LHCN-M2 (cell line): ENCODE measurements at regions not wholly inside any gene's neighbourhood (a gene's known extent, or its start where the extent isn't known, plus 50 kb on each side); places are given as distances from the start of the nearest gene placed in this dataset.

ENCODE experiments used
- DNase-seq: peaks from one replicate; pipeline ENCODE4 v3.0.0-alpha.2; 2012; ENCODE audit warnings: low read depth

DNA sequence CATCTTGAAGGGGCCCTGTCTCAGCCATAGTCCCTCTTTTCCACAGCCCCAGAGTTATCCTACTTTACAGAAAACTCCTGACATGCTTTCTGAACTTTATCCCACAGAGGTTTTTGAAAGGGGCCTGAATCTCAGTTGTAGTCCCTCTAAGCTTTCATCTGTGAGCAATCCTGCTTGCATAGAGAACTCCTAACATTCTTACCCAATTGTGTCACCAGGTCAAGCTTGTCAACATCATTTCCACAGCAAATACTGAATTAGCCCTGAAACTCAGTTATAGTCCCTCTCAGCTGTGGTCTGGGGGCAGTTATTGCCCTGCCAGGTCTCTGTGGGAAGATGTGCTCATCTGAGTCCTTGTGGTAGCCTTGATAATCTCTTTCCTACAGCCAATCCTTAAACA, 2190.3 kb upstream of the PCDH20 start:
- DNase-seq: no peak

DNA sequence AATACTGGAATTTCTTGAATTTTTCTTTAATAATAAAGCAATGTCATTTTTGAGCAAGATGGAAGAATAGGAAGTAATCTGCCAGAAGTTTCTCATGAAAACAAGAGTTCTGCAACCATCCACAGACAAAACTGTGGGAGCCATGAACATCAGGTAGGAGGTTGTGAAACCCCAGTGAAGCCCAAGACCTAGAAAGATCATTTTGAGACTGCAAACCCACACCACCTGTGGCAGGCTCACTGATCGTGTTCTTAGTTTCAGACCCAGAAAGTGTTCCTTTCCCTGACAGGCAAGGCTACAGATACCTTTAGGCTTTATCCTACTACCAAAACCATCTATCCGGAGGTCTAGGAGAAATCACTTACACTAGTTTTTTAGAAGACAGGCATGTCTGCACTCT, 2189.8 kb upstream of the PCDH20 start:
- no peak for DNase-seq

DNA sequence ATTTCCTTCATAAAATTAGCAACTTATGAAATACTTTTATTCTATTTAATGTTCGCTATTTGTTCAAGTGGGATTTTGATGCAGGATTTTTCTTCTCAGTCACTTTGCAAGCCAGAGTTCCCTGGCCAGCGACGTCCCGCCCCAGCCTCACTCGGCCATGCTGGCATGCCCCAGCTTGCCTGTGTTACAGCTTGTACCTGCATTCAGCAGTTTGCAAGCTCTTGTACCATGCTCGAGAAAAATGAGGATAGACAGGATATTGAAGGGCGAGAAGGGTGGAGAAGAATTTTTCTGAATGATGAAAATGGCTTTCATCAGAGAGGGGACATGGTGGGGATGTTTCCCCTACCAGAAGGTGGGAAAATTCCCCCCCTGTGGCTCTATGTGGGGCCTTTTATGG, 2180.2 kb upstream of the PCDH20 start:
- DNase-seq: no peak

DNA sequence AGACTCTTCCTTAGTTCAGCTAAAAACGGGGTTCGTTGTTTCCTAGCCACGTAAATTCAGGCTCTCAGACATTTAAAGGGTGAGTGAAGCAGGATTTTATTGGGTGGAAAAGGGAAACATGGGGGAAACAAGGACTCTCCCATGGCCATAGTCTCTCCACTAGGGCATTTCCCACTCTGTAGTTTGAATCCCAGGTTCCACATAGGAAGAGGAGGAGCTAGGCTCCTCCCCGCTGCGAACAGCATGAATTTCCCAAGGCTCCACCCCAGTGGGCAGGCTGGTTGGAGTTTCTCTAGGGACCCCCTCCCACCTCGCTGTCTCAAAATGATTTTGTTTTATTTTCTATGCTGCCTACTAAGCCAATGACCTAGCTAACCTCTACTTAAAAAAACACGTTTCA, 2170.8 kb upstream of the PCDH20 start:
- DNase-seq: no peak

DNA sequence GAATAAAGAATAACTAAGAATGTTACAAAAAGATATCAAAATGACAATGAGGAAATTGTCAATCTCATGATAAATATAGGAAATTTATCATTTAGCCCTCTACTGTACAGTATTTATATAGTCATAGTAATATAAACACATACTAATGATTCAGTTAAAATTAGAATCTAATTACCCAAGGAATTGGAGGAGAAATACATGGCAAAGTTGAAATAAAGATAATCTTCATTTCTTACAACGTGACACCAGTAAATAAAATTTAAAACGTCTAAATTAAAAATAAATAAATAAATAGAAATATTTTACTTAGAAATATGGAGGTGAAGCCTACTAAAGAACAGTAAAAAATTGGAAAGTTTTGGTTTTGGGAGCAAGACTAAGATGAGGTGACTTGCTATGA, 2163.1 kb upstream of the PCDH20 start:
- DNase-seq: no peak

DNA sequence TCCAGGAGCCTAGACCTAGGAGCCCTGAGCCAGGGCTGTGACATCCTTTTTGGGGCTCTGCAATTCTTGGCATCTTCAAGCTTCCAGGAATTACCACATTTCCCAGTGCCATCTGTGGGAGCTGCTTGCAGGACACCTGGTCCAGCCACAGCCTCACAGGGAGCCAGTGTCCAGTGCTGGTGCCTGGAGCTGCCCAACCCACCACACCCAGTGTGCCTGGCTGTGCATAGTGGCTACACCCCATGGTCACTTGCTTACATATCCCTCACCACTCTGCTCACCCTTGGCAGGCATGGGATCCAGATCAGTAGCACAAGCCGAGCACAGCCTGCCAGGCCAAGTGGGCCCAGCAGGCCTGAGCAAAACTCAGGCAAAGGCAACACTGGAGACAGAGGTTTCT, 2151.4 kb upstream of the PCDH20 start:
- no peak for DNase-seq

DNA sequence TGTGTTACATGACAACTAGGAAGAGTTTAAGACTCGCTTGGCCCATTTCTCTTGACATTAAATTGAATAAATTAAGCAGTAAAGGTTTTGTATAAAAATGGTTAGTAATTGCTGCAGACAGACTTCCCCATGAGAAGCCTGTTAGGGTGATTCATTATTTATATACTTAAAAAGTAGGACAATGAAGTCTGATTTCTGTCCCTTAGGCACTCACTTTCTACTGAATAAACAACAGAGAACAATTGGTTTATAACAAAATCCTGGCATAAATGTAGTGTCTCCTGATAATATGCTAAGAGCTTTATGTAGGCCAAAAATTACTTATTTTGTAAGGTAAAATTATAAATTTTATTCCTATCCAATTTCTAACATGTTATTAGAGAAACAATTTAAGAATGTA, 2138.5 kb upstream of the PCDH20 start:
- DNase-seq: no peak

DNA sequence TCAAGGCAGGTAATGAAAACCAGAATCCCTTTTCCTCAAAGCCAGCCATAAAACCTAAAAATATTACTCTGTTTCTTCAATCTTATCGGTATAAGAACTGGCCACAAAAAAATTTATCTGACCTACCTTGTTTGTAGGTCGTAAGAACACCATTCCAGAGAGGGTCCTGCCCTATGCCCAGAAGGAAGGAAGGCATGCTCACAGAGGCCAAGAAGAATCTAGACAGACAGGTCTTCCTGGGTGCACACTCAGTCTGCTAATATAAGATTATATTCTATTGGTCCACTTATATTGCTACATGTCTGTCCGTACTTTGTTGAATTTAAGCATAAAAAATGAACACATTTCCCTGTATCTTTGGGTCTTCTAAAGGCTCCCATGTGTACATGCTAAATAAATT, 2136.1 kb upstream of the PCDH20 start:
- DNase-seq: no peak

DNA sequence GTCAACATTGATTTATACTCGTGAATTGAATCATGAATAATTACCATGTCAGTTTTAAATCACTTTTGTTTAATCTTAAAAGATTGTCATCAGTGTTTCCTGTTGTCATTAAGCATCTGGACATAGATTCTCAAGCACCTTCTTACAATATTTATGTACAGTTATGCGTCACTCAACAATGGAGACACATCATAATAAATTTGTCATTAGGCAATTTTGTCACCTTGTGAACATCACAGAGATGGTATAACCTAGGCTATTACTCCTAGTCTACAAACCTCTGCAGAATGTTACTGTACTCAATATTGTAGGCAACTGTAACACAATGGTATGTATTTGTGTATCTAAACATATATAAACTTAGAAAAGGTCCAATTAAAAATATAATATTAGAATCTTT, 2130.9 kb upstream of the PCDH20 start:
- DNase-seq: no peak

DNA sequence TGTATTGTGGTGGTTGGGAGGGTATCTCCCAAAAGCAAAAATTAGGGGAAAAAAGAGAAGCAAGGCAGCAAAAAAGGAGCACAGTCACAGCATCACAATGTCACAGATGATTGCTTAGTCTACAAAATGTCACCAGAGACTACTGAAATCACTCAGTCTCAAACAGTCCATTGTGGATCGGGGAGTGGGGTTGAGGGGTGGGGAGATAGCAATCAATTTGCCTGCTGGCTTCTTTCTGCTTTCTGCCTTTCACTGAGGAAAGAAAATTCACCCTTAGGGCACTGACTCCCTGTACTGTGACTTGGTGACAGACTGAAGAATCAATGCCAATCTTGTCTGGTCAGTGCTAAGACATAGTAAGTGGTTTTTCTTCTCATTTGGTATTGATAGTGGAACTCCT, 2127.1 kb upstream of the PCDH20 start:
- no peak for DNase-seq

DNA sequence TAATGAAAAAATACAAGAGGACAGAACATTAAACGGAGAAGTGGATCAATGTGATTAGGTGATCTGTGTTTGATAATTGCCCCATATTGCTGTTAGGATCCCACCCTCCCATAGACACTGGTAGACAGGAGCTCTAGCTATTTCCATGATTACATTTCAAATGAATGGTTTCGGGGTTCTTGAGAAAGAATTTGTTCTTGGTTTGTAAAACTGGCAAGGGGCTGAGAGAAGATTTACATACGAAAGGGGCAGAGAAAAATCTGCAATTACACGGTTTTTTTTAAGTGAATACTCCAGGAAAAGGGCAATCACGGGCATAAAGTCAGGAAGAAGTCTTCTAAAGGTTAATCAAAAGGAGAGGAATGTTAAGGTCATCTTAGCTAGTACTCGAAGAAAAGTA, 2125.7 kb upstream of the PCDH20 start:
- no peak for DNase-seq

DNA sequence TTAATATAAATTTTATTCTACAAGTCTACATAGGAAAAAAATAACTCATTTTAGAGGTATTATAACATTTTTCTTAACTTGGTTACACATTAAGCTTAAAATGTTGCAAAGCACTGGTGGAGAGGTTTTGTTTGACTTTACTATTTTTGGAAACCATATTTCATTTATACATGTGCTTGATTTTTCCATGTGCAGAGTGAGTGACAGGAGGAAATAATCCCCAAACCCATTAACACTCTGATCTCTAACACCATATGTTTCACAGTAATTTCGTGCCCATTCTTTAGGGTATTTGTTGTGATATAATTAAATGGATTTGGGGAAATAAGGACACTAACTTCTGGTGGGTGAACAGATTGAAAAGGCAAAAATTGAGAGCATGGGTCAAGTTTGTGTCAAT, 2124.4 kb upstream of the PCDH20 start:
- no peak for DNase-seq

DNA sequence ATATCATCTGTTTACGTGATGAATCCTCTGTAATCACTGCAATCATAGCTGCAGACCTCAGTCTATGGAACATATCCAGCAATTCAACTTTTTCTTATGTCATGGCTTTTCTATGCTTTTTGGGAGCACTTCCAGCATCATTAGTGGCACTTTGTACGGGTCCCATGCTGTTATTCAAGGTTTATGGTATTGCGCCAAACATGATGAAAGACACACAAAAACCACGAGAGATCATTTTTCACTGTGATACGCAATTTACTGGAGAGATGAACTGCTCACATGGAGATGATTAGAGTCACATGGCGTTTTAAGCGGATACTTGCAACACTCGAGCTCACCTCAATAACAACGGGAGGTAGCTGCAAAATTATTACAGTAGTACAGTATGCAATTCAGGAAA, 2101.7 kb upstream of the PCDH20 start:
- DNase-seq: no peak

DNA sequence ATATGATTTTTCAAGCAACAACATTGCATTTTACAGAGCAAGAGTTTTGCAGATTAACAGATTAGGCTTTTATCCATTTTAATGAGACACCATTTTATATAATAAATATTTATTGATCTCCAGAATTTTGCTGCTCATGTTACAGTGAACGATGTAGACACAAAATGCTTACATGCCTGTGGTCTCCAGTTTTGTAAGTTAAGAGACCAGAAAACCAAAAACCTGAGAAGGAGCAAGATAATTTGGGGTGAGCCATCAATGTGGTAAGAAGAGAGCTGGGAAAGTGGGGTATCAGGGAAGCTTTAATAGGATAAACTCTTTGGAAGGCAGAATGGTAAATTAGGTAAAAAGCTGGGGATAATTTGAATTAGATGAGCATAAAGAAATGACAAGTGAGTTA, 2100.5 kb upstream of the PCDH20 start:
- DNase-seq: no peak

DNA sequence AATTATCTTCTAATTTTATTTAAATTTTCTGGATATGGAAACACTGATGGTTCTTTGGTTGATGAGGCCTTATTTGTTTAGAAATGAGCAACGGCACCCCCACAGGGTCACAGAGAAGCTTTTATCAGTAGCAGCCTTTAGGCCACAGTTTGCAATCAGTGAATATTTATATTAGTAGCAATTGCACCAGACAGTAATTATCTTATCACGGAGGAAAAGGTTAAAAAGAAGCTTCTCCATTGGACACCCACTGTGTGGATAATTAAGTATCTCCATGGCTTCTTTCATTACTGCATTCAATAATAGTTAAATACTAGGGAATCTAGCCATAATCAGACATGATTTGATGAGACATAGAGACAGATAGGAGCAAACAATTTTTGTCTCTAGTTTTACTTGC, 2099.2 kb upstream of the PCDH20 start:
- no peak for DNase-seq

DNA sequence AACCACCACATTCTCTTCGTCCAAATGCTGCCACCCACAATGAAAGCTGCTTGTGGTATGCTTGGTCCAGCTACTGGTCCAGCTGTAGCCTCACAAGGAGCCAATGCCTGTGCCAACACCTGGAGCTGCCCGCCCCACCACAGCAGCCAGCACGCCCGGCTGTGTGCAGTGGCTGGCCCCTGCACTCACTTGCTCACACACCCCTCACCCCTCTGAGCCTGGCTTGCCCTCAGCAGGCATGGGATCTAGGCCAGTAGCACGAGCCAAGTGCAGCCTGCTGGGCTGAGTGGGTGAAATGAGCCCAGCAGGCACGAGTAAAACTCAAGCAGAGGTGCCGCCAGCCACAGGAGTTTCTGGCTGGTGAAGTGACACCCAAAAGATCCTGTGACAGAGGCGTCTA, 2096.4 kb upstream of the PCDH20 start:
- no peak for DNase-seq

DNA sequence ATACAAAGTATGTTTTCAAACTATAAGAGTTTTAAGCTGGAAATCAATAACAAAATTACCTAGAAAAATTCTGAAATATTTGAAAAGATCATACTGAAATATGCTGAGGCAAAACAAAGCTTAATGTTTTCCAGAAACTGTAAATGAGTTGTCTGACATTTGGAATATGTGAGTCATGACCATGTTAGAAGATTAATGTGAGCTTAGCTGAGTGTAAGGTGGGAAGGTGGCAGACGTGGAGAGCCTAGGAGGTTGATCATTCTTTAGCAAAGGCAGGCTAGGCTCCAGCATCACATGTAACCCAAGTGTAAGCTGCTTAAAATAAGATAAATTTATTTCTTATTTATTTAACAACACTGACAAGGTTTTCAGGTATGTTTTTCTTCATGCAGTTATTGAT, 2086.1 kb upstream of the PCDH20 start:
- no peak for DNase-seq

DNA sequence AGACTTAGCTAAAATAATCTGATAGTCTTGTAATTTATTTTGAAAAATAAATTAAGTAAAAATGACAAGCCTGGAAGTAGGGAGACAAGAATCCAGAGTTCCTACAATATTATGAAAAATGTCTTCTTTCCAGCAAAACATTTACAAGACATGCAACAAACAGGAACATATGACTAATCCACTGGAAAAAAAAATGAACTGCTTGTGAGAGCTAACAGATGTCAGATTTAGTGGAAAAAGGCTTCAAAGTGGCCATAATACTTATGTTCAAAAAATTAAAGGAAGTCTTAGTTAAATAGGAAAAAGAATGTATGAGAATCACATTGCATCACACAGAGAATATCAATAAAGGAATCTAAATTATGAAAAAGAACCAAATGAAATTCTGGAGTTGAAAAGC, 2082.0 kb upstream of the PCDH20 start:
- no peak for DNase-seq

DNA sequence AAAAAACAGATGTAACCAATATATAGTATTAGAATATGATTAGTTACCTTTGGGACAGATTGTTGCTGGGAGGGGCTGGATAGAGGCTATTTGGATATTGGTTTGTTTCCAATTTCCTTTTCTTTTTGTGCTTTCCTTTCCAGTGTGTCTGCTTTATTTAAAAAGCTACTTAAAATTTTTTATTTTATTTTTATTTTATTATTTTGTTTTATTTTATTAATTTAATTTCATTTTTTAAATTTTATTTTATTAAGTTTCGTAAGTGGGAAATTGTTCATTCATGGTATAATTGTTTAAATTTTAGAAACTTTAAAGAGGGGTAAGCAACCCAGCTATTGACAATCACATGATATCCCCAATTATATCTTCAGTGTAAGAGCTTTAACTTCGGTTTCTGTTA, 2077.0 kb upstream of the PCDH20 start:
- no peak for DNase-seq

DNA sequence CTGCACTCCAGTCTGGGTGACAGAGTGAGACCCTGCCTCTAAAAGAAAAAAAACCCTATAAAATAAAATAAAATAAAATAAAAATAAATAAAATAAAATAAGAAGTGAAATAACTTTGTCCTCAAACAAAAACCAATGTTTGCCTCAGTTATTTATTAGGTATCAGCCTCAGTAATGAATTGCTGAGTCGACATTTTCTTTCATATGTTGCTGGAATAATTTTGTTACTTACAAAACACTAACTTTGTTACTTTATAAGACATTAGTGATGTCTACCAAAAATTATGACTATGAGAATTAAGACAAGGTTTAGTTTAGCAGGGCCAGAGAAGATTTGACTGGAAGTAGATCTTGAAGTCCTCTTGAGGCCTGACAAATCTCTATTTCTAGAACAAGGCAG, 2074.5 kb upstream of the PCDH20 start:
- DNase-seq: no peak

DNA sequence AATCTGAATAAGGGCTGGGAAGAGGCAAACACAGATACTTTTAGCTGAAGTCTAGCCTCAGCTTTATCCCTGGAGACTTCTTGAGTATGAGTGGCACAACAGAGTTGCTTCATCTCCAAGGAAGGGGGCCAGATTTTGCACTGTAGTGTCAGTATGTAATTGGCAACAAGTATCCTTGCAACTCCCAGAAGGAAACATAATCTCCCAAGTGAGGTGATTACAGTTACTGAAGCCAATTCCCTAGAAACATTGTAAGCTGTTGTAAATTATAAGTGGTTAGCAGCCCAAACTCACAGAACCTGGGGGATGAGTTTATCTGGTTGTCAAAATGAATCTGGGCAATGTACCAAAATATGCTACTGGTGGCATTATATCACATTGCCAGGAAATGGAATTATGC, 2065.7 kb upstream of the PCDH20 start:
- no peak for DNase-seq

DNA sequence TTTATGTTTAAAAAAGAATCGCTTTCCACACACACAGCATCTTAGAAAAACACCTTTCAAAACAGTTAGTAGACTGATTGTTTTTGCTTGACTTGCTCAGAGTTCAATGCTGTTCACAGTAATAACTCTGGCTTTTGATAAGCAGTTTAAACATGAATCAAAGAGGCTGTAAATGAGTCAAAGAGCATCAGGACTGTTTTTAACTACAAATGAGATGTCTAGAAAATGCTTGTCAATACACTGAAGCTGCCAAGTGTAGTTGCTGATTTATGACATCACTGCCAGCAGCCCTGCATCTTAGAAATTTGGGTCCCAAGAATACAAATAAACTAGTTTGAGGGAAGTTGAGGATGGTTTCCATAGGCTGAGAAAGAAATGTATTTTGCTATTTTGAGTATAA, 2057.1 kb upstream of the PCDH20 start:
- DNase-seq: no peak

DNA sequence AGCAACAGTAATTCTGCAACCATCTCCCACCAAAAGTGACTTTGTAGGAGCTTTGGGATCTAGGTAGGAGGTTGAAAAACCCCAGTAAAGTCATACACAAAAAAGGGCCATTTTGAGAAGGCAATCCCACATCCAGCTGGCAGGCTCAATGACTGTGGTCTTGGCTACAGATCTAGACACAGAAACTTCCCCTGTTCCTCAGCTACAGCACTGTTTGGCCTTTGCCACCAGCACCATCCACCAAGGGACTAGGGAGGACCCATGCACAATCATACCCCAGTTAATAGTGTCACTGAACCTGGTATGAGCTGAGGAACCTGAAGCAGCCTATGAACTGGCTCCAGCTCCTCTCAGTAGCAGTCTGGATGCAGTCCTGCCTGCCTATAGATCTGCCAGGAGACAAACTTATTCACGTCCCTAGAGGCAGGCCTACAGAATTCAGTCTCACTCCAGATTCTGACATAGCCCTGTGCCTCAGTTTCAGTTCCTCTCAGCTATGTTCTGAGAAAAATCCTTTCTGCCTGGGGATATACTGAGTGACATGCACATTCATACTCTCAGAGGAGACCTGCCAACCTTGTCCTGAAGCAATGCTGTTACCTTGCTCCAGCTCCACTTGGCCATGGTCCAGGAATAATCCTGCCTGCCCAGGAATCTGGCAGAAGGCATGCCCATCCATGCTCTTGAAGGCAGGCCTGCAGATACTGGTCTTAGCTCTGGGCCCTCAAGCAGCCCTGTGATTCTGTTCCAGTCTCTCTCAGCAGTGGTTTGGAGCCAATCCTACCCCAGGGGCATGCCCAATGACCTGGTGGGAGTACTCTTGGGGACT, 2048.3 kb upstream of the PCDH20 start:
- DNase-seq: no peak

DNA sequence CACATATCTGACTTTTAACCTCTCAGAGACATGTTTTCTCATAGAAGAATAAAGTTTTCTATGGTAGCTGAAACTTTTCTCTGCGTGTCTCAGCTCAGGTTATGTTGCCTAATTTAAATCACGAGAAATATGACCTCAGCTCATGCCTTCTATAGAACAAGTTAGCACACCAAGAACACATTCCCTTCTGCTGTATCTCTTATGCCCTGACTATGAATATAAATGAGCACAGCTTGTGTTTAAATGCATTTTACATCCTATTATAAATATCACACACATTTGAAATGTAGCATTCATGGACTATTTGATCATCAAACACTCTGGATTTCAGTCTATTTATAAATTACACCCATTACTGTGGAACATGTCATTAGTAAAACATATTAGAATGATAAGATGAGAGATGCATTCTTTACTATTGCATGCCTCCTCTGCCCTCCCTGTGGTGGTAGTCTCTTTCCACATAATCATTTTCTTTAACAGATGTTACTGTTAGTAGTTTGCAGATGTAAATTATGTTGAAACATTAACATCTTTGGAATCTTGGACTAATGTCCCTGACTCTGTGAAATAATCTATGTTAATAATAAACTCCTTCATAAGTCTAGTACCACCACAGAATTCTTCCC, 2044.9 kb upstream of the PCDH20 start:
- DNase-seq: no peak
